Neural progenitor cell (in vitro differentiated cells): ENCODE measurements at regions not wholly inside any gene's neighbourhood (a gene's known extent, or its start where the extent isn't known, plus 50 kb on each side); places are given as distances from the start of the nearest gene placed in this dataset.

Source experiments
- EZH2 ChIP-seq: fragments of 200-600 bp; sonication (generic); IDR thresholded peaks from 2 replicates; pipeline ENCODE4 v1.6.1; 2017; ENCODE audit warnings: antibody characterized with exemption, mild to moderate bottlenecking, moderate library complexity
- EZH2phosphoT487 ChIP-seq: fragments of 200-600 bp; sonication (generic); IDR thresholded peaks from 2 replicates; pipeline ENCODE4 v1.6.1; 2017; ENCODE audit warnings: antibody characterized with exemption
- TF ChIP-seq, protein P1 (sequence below): fragments of 200-600 bp; sonication (generic); IDR thresholded peaks from 2 replicates; pipeline ENCODE4 v1.5.1; 2017; ENCODE audit warnings: antibody characterized with exemption, mild to moderate bottlenecking

GRCh38 chr3:178044320-178044719 is 491.9 kb upstream of the KCNMB2 start:
- TF ChIP-seq, protein P1, sequence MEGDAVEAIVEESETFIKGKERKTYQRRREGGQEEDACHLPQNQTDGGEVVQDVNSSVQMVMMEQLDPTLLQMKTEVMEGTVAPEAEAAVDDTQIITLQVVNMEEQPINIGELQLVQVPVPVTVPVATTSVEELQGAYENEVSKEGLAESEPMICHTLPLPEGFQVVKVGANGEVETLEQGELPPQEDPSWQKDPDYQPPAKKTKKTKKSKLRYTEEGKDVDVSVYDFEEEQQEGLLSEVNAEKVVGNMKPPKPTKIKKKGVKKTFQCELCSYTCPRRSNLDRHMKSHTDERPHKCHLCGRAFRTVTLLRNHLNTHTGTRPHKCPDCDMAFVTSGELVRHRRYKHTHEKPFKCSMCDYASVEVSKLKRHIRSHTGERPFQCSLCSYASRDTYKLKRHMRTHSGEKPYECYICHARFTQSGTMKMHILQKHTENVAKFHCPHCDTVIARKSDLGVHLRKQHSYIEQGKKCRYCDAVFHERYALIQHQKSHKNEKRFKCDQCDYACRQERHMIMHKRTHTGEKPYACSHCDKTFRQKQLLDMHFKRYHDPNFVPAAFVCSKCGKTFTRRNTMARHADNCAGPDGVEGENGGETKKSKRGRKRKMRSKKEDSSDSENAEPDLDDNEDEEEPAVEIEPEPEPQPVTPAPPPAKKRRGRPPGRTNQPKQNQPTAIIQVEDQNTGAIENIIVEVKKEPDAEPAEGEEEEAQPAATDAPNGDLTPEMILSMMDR = no peak
- TF ChIP-seq EZH2phosphoT487 (no peak), EZH2 (no peak)
